Spinal cord (tissue), 9 donors: ENCODE measurements at regions not wholly inside any gene's neighbourhood (a gene's known extent, or its start where the extent isn't known, plus 50 kb on each side); places are given as distances from the start of the nearest gene placed in this dataset.
"Not testable (repeated sequence)": the region's sequence is repeated elsewhere in the genome, so short reads cannot be mapped to it uniquely, and the experiment has no call there.

Experiments
- DNase-seq, 6 donors: peaks; one replicate each; pipeline versions ENCODE4 v3.0.0 to v3.0.0-alpha.2; 2013 to 2015; ENCODE audit warnings: low spot score in 6 of 6, low read depth in 4 of 6
- H3K27ac ChIP-seq: one replicate; pipeline ENCODE4 v1.5.1; 2013; ENCODE audit warnings: low read depth, low read length, control low read depth
- H3K27me3 ChIP-seq: one replicate; pipeline ENCODE4 v1.6.1; 2013; ENCODE audit warnings: low read length; ENCODE audit not compliant: control insufficient read depth, insufficient read depth
- H3K36me3 ChIP-seq: one replicate; pipeline ENCODE4 v1.6.1; 2013; ENCODE audit warnings: low read length; ENCODE audit not compliant: control insufficient read depth, insufficient read depth
- H3K4me1 ChIP-seq: one replicate; pipeline ENCODE4 v1.6.1; 2013; ENCODE audit warnings: low read length; ENCODE audit not compliant: control insufficient read depth, insufficient read depth
- H3K4me3 ChIP-seq: one replicate; pipeline ENCODE4 v1.5.1; 2013; ENCODE audit warnings: low read depth, low read length, control low read depth
- H3K9me3 ChIP-seq: one replicate; pipeline ENCODE4 v1.6.1; 2013; ENCODE audit warnings: low read length; ENCODE audit not compliant: control insufficient read depth, insufficient read depth
- WGBS: methylation state at CpG from one replicate; pipeline ENCODE4 v1.1.5; 2013; ENCODE audit warnings: missing lambda C conversion rate; ENCODE audit not compliant: insufficient coverage; 5-methylcytosine and 5-hydroxymethylcytosine counted together
- donor health status: healthy.

DNA sequence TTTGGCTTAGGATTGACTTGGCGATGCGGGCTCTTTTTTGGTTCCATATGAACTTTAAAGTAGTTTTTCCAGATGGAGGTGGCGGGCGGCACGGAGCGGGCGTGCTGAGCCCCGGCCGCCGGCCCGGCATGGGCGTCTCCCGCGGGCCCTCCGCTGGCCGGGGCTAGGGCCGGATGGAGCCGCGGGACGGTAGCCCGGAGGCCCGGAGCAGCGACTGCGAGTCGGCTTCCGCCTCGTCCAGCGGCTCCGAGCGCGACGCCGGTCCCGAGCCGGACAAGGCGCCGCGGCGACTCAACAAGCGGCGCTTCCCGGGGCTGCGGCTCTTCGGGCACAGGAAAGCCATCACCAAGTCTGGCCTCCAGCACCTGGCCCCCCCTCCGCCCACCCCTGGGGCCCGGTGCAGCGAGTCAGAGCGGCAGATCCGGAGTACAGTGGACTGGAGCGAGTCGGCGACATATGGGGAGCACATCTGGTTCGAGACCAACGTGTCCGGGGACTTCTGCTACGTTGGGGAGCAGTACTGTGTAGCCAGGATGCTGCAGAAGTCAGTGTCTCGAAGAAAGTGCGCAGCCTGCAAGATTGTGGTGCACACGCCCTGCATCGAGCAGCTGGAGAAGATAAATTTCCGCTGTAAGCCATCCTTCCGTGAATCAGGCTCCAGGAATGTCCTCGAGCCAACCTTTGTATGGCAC is 88.7 kb downstream of the LACC1 start:
- not testable (repeated sequence) for DNase-seq, H3K36me3 ChIP-seq, H3K27me3 ChIP-seq, H3K27ac ChIP-seq, H3K4me1 ChIP-seq, H3K9me3 ChIP-seq, H3K4me3 ChIP-seq
- 90% methylated on average over 49 of the region's 63 CpGs for WGBS

- not testable (repeated sequence) for DNase-seq, H3K9me3 ChIP-seq, H3K4me3 ChIP-seq, H3K27me3 ChIP-seq, H3K4me1 ChIP-seq, H3K27ac ChIP-seq, H3K36me3 ChIP-seq
- WGBS: 92% methylated on average over 32 of the region's 33 CpGs
Observed at GRCh38 chr13:43968943-43969690, 89.4 kb downstream of the LACC1 start.

DNA sequence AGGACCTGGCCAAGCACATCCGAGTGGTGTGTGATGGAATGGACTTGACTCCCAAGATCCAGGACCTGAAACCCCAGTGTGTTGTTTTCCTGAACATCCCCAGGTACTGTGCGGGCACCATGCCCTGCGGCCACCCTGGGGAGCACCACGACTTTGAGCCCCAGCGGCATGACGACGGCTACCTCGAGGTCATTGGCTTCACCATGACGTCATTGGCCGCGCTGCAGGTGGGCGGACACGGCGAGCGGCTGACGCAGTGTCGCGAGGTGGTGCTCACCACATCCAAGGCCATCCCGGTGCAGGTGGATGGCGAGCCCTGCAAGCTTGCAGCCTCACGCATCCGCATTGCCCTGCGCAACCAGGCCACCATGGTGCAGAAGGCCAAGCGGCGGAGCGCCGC is 90.2 kb downstream of the LACC1 start:
- not testable (repeated sequence) for H3K4me3 ChIP-seq, H3K27me3 ChIP-seq, H3K9me3 ChIP-seq, H3K36me3 ChIP-seq, DNase-seq, H3K4me1 ChIP-seq, H3K27ac ChIP-seq
- 98% methylated on average over 21 of the region's 27 CpGs for WGBS

GRCh38 chr13:43970520-43971242 is 91.0 kb downstream of the LACC1 start:
- not testable (repeated sequence) for H3K4me3 ChIP-seq, DNase-seq, H3K9me3 ChIP-seq, H3K36me3 ChIP-seq, H3K27me3 ChIP-seq, H3K27ac ChIP-seq, H3K4me1 ChIP-seq
- 99% methylated on average over 30 of the region's 36 CpGs for WGBS

- not testable (repeated sequence) for H3K9me3 ChIP-seq, H3K36me3 ChIP-seq, H3K27ac ChIP-seq, H3K27me3 ChIP-seq, H3K4me1 ChIP-seq, DNase-seq, H3K4me3 ChIP-seq
- no CpG with 5 or more reads among the region's 19 CpGs for WGBS
Observed at GRCh38 chr13:43971324-43971723, 91.6 kb downstream of the LACC1 start.

- no peaks in the 10 kb centered on the region for H3K27me3 ChIP-seq
- WGBS: no CpG with 5 or more reads among the region's 1 CpG
Observed at GRCh38 chr13:43977911-43978310, 98.2 kb downstream of the LACC1 start.

GRCh38 chr13:43978688-43979087 is 99.0 kb downstream of the LACC1 start:
- no peak overlapping the region for H3K27ac ChIP-seq
- H3K27me3 ChIP-seq: no peaks in the 10 kb centered on the region
- DNase-seq: no peak
- no peaks in the 10 kb centered on the region for H3K36me3 ChIP-seq
- H3K4me3 ChIP-seq: no peak overlapping the region
- no peaks in the 10 kb centered on the region for H3K4me1 ChIP-seq
- 100% methylated on average over 3 of the region's 5 CpGs for WGBS
- no peaks in the 10 kb centered on the region for H3K9me3 ChIP-seq

More at GRCh38 chr13:43977911-43978310, 98.2 kb downstream of the LACC1 start:
- Histone ChIP-seq H3K27ac (no peak overlapping the region), H3K4me3 (no peak overlapping the region), H3K4me1 (no peaks in the 10 kb centered on the region), H3K9me3 (no peaks in the 10 kb centered on the region), H3K36me3 (no peaks in the 10 kb centered on the region)
- DNase-seq: no peak

DNA sequence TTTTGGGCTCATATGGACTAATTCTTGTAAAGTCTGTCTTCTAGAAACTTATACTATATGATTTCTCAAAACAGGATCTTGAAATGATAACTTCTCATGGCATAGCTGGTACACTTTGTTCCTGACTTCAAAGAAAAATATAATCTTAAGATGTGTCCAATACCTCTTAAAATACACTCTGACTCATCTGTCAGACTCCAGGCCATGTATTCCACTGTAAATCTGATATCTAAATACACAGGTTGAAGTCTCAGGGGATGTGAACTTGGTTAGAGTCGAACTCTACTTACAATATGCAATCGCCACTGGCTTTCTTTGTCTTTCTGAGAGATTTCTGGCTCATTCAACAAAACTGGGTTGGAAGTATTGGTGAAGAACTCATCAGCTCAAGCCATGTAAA is 99.8 kb downstream of the LACC1 start:
- no peaks in the 10 kb centered on the region for H3K36me3 ChIP-seq
- H3K27me3 ChIP-seq: no peaks in the 10 kb centered on the region
- no peak overlapping the region for H3K4me3 ChIP-seq
- H3K27ac ChIP-seq: no peak overlapping the region
- no CpG with 5 or more reads among the region's 2 CpGs for WGBS
- DNase-seq: no peak
- H3K4me1 ChIP-seq: no peaks in the 10 kb centered on the region
- H3K9me3 ChIP-seq: no peaks in the 10 kb centered on the region

- Histone ChIP-seq H3K27ac (no peak overlapping the region), H3K4me1 (no peaks in the 10 kb centered on the region), H3K4me3 (no peak overlapping the region), H3K9me3 (no peaks in the 10 kb centered on the region), H3K27me3 (no peaks in the 10 kb centered on the region), H3K36me3 (no peaks in the 10 kb centered on the region)
- DNase-seq: no peak
- no CpG with 5 or more reads among the region's 1 CpG for WGBS
Observed at GRCh38 chr13:43980587-43980986, 100.9 kb downstream of the LACC1 start.
